NOMO-1 treated with DMSO at 0.1 percent for 48 hours (cell line): ENCODE measurements at regions not wholly inside any gene's neighbourhood (a gene's known extent, or its start where the extent isn't known, plus 50 kb on each side); places are given as distances from the start of the nearest gene placed in this dataset.

Experiments used
- DNase-seq: peaks from one replicate; lab custom pipeline; 2025; ENCODE audit not compliant: unreplicated experiment; lab: John Stamatoyannopoulos, UW

- DNase-seq = no peak
Observed at GRCh38 chr9:115362101-115362500, 244.1 kb upstream of the TNC start.

- DNase-seq = no peak
Observed at GRCh38 chr9:115362640-115363039, 244.7 kb upstream of the TNC start.

GRCh38 chr9:115364991-115365390, 247.0 kb upstream of the TNC start:
- DNase-seq = no peak

GRCh38 chr9:115367321-115367720, 249.4 kb upstream of the TNC start:
- no peak for DNase-seq

GRCh38 chr9:115367780-115368525, 250.0 kb upstream of the TNC start:
- no peak for DNase-seq

- no peak for DNase-seq
Observed at GRCh38 chr9:115369322-115369957, 251.5 kb upstream of the TNC start.

- no peak for DNase-seq
Observed at GRCh38 chr9:115373000-115373709, 255.2 kb upstream of the TNC start.

- DNase-seq = no peak
Observed at GRCh38 chr9:115373710-115374045, 255.7 kb upstream of the TNC start.

GRCh38 chr9:115374724-115375268, 256.8 kb upstream of the TNC start:
- no peak for DNase-seq

GRCh38 chr9:115378241-115378640, 260.3 kb upstream of the TNC start:
- DNase-seq = no peak

- DNase-seq = no peak
Observed at GRCh38 chr9:115378758-115379157, 260.8 kb upstream of the TNC start.

GRCh38 chr9:115379719-115380118, 261.8 kb upstream of the TNC start:
- no peak for DNase-seq

- DNase-seq = no peak
Observed at GRCh38 chr9:115382865-115383264, 264.9 kb upstream of the TNC start.

- no peak for DNase-seq
Observed at GRCh38 chr9:115385383-115386122, 267.6 kb upstream of the TNC start.

- DNase-seq = no peak
Observed at GRCh38 chr9:115386963-115387770, 269.2 kb upstream of the TNC start.

- DNase-seq = no peak
Observed at GRCh38 chr9:115391168-115391825, 273.3 kb upstream of the TNC start.

- no peak for DNase-seq
Observed at GRCh38 chr9:115393976-115394775, 276.2 kb upstream of the TNC start.

- DNase-seq = no peak
Observed at GRCh38 chr9:115395511-115396021, 277.6 kb upstream of the TNC start.

GRCh38 chr9:115396071-115396529, 278.1 kb upstream of the TNC start:
- no peak for DNase-seq
